Mucosa of descending colon (tissue), 3 donors: ENCODE measurements at regions not wholly inside any gene's neighbourhood (a gene's known extent, or its start where the extent isn't known, plus 50 kb on each side); places are given as distances from the start of the nearest gene placed in this dataset.
"Not testable (repeated sequence)": the region's sequence is repeated elsewhere in the genome, so short reads cannot be mapped to it uniquely, and the experiment has no call there.

ENCODE experiments used
- ATAC-seq: fragments of 200-7000 bp; cut with Tn5 transposase; one replicate; pipeline ENCODE4 v1.9.1; 2020; ENCODE audit warnings: mild to moderate bottlenecking, moderate library complexity
- DNase-seq, 3 donors: peaks; one replicate each; pipeline ENCODE4 v3.0.0-alpha.2; 2020
- H3K36me3 ChIP-seq: fragments of 200-600 bp; one replicate; pipeline ENCODE4 v1.8.0; 2021; ENCODE audit warnings: low read depth, mild to moderate bottlenecking
- H3K4me1 ChIP-seq: fragments of 200-600 bp; one replicate; pipeline ENCODE4 v1.8.0; 2021; ENCODE audit warnings: low read depth, mild to moderate bottlenecking
- H3K4me3 ChIP-seq: fragments of 200-600 bp; one replicate; pipeline ENCODE4 v1.8.0; 2021; ENCODE audit warnings: mild to moderate bottlenecking
- H3K9me3 ChIP-seq: fragments of 200-600 bp; one replicate; pipeline ENCODE4 v1.8.0; 2021; ENCODE audit warnings: mild to moderate bottlenecking
- intact Hi-C, 2 donors: fragments of 100-400 bp; cut with DNase I in 1 of 2; cut with micrococcal nuclease in 1 of 2; formaldehyde crosslinking; loops; one replicate each; pipeline versions ENCODE4 v1.11.0 to v1.11.1; 2022; cut with DNase I, micrococcal nuclease
- TF ChIP-seq, protein P1 (sequence below): fragments of 200-600 bp; IDR thresholded peaks from one replicate; pipeline ENCODE4 v1.8.0; 2022; ENCODE audit warnings: antibody characterized with exemption, mild to moderate bottlenecking
- donor health status: DM: no; HTN: no; CAD: no; lungs with moderate emphysema.
- donor health status: DM: no; HTN: no; CAD: no.
- donor health status: DM: no; HTN: yes; CAD: no.

DNA sequence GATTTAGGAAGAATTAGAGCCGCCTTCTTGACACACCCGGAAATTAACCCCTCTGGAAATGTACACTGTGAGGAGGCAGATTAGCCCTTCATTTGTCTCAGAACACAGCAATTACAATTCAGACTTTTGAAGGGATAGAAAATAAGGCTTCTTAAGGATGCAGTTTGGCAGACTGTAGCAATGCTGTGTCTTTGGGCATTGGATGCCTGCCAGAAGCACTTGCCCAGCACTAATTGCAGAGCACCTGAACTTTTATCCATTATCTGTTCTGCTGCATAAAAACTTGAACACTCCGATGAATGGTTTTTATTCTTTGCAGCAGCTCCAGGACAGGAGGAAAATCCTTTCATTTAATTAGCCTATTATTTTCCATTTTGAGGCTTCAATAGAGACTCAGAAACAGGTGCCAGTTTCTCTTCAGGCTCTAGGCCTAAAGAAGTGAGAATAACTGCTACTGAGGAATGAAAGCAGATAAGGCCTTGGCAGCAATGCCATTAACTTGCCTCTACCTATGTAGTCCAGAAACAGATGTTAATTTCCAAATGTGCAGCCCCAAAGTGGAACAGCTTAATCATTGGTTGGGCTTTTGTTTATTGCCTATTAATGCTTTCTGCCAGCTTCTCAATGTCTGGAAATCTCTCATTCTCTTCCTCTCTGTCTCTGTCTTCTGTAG, 418.5 kb downstream of the NSUN3 start:
- Histone ChIP-seq H3K36me3 (no peaks in the 10 kb centered on the region), H3K9me3 (peaks cover 2% of the 10 kb centered on the region), H3K4me1 (no peaks in the 10 kb centered on the region), H3K4me3 (no peak overlapping the region)
- intact Hi-C loops = no loop called here
- ATAC-seq = no peak
- DNase-seq = peak in 1 of 3 donors; percentile 10
- TF ChIP-seq, protein P1, sequence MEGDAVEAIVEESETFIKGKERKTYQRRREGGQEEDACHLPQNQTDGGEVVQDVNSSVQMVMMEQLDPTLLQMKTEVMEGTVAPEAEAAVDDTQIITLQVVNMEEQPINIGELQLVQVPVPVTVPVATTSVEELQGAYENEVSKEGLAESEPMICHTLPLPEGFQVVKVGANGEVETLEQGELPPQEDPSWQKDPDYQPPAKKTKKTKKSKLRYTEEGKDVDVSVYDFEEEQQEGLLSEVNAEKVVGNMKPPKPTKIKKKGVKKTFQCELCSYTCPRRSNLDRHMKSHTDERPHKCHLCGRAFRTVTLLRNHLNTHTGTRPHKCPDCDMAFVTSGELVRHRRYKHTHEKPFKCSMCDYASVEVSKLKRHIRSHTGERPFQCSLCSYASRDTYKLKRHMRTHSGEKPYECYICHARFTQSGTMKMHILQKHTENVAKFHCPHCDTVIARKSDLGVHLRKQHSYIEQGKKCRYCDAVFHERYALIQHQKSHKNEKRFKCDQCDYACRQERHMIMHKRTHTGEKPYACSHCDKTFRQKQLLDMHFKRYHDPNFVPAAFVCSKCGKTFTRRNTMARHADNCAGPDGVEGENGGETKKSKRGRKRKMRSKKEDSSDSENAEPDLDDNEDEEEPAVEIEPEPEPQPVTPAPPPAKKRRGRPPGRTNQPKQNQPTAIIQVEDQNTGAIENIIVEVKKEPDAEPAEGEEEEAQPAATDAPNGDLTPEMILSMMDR = no peak

- intact Hi-C loops = no loop called here
- peak; percentile 65 for ATAC-seq
- no peak for DNase-seq
- Histone ChIP-seq H3K4me3 (no peak overlapping the region), H3K9me3 (no peaks in the 10 kb centered on the region), H3K36me3 (no peaks in the 10 kb centered on the region), H3K4me1 (no peaks in the 10 kb centered on the region)
- TF ChIP-seq, protein P1 = no peak
Observed at GRCh38 chr3:94482686-94483085, 419.8 kb downstream of the NSUN3 start.

DNA sequence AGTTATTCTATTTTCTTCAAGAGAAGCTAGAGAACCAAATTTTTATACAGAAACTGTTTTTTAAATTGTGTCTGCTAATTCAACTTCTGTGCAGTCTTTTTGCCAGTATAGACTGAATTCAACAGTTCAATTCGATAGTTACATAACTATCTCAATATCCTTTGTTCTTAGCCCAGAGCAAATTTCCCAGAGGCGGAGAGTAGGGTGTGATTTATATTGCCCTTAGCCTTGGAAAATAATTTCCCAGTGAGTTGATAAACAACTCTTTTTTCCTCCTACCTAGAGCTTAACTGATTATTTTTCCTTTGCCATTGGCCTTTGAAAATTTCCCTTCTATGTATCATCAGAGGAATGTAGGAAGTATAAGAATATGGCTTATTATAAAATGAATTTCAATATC, 420.5 kb downstream of the NSUN3 start:
- H3K4me1 ChIP-seq = no peaks in the 10 kb centered on the region
- TF ChIP-seq, protein P1 = no peak
- no peaks in the 10 kb centered on the region for H3K36me3 ChIP-seq
- DNase-seq (peak in 1 of 3 donors; percentile 15), ATAC-seq (peak; percentile 83)
- no peak overlapping the region for H3K4me3 ChIP-seq
- no peaks in the 10 kb centered on the region for H3K9me3 ChIP-seq
- intact Hi-C loops = no loop called here

GRCh38 chr3:94494992-94495391, 432.1 kb downstream of the NSUN3 start:
- H3K4me3 ChIP-seq = no peak overlapping the region
- no peak for DNase-seq
- TF ChIP-seq, protein P1 = no peak
- H3K36me3 ChIP-seq = no peaks in the 10 kb centered on the region
- no peaks in the 10 kb centered on the region for H3K9me3 ChIP-seq
- no peak for ATAC-seq
- intact Hi-C loops = no loop called here
- no peaks in the 10 kb centered on the region for H3K4me1 ChIP-seq

DNA sequence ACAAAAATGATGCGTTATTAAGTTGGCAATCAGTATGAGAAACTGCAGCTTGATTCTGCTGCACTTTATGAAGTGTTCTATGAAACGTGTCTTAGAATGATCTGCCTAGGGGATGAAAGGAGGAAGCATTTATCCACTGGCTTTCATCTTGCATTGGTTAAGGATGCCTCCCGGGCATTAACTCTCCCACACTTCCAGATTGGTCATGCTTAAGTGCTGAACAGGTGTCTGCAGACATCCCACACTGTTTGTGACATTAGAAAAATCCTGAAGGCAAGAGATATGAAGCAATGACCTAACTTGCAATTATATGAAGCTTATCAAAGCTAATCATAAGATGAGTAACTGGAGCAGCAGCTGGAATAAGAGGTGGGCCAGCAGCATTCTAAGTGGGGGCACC, 437.3 kb downstream of the NSUN3 start:
- H3K4me1 ChIP-seq = no peaks in the 10 kb centered on the region
- H3K9me3 ChIP-seq = peaks cover 12% of the 10 kb centered on the region
- TF ChIP-seq, protein P1 = no peak
- no peaks in the 10 kb centered on the region for H3K36me3 ChIP-seq
- intact Hi-C loops = no loop called here
- ATAC-seq (no peak), DNase-seq (no peak)
- H3K4me3 ChIP-seq = no peak overlapping the region

DNA sequence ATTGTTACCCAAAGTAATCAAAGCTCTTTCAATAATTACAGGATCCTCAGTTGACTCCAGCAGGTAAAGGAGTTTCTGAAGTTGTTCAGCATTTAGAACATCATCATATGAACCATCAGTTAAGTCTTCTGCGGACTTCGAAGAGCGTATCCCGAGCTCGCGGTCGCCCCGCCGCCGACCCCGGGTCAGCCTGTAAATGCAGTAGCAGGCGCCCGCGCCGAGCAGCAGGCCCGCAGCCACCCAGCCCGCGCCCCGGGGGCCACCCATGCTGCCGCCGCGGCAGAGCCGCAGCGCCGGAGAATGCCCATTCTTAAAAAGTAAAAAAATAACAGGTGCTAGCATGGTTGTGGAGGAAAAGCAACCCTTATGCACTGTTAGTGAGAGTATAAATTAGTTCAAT, 444.5 kb downstream of the NSUN3 start:
- intact Hi-C loops, DNase-seq, ATAC-seq, H3K4me3 ChIP-seq, H3K4me1 ChIP-seq, H3K36me3 ChIP-seq: not testable (repeated sequence)
- H3K9me3 ChIP-seq = peaks cover 12% of the 10 kb centered on the region
